ENCODE measurements at regions not wholly inside any gene's neighbourhood (a gene's known extent, or its start where the extent isn't known, plus 50 kb on each side); places are given as distances from the start of the nearest gene placed in this dataset.

DNA sequence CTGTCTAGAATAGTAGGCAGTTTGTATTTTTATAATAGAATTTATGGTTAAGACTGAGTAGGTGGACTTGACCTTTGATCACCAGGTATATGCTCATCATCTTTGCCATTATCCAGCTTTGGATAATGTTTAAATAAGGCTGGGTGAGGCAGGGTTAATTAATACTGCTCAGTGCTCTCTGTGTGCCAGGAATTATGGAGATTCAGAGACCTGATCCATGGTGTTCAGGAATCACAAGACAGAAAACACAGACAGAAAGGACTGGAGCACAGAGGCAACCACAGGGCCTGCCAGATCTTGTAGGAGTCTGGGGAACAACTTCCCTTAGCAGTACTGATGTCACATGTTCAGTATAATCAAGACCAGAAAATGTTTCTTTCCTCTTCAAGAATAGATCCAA is 186.3 kb upstream of the ADCY2 start:
- H3K4me3 ChIP-seq (replicated peaks; ENCODE audit: low read depth, low read length) = no peak overlapping the region
- DNase-seq (ENCODE audit: low read depth) = no peak
- no peak for TF ChIP-seq CTCF (IDR thresholded peaks at IDR 0.05; ENCODE audit: low read length, missing control alignments)

DNA sequence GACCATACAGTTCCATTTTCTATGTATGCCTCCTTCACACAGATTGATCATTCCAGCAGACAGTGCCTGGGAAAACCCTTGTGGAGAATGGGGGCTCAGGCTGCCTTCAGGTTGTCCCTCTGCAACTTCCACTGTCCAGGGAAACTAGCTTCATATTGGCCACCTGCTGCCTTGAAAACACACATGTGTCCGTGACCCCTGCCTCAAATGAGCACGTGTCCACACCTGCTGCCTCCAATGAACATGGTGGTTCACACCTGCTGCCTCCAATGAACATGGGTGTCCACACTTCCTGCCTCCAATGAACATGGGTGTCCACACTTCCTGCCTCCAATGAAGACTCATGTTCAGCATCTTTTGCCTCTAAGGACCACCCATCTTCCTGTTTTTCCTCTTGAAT is 185.4 kb upstream of the ADCY2 start:
- H3K4me3 ChIP-seq (replicated peaks; ENCODE audit: low read depth, low read length) = no peak overlapping the region
- TF ChIP-seq CTCF (IDR thresholded peaks at IDR 0.05; ENCODE audit: low read length, missing control alignments) = no peak
- no peak for DNase-seq (ENCODE audit: low read depth)

GRCh38 chr5:7213525-7213924 is 182.4 kb upstream of the ADCY2 start:
- no peak for TF ChIP-seq CTCF (IDR thresholded peaks at IDR 0.05; ENCODE audit: low read length, missing control alignments)
- no peak overlapping the region for H3K4me3 ChIP-seq (replicated peaks; ENCODE audit: low read depth, low read length)
- no peak for DNase-seq (ENCODE audit: low read depth)

GRCh38 chr5:7214906-7215416 is 181.0 kb upstream of the ADCY2 start:
- no peak for DNase-seq (ENCODE audit: low read depth)
- H3K4me3 ChIP-seq (replicated peaks; ENCODE audit: low read depth, low read length) = no peak overlapping the region
- TF ChIP-seq CTCF (IDR thresholded peaks at IDR 0.05; ENCODE audit: low read length, missing control alignments) = no peak

- no peak for DNase-seq (ENCODE audit: low read depth)
Measured at GRCh38 chr5:7218141-7218540, 177.8 kb upstream of the ADCY2 start.

GRCh38 chr5:7220156-7220555 is 175.8 kb upstream of the ADCY2 start:
- TF ChIP-seq CTCF (IDR thresholded peaks at IDR 0.05; ENCODE audit: low read length, missing control alignments) = no peak
- no peak overlapping the region for H3K4me3 ChIP-seq (replicated peaks; ENCODE audit: low read depth, low read length)
- DNase-seq (ENCODE audit: low read depth) = no peak

More at GRCh38 chr5:7218141-7218540, 177.8 kb upstream of the ADCY2 start:
- no peak overlapping the region for H3K4me3 ChIP-seq (replicated peaks; ENCODE audit: low read depth, low read length)
- no peak for TF ChIP-seq CTCF (IDR thresholded peaks at IDR 0.05; ENCODE audit: low read length, missing control alignments)

DNA sequence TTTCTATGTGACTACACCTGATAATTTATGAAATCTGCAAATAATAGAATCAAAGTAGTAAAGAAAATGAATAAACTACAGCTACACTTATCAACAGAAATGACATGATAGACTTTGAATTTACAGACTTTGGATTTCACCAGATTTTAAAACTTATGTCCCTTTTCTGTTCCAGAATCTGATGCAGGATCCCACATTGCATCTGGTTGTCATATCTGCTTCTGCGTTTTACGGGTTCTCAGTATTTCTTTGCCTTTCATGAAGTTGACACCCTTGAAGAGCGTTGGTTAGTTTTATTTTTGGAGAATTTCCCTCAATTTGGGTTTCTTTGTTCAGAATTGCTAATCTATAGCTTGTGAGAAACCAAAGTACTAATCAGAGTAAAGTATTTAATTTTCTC is 174.9 kb upstream of the ADCY2 start:
- TF ChIP-seq CTCF (IDR thresholded peaks at IDR 0.05; ENCODE audit: low read length, missing control alignments) = no peak
- H3K4me3 ChIP-seq (replicated peaks; ENCODE audit: low read depth, low read length) = no peak overlapping the region
- DNase-seq (ENCODE audit: low read depth) = no peak

Measured in fibroblast of pulmonary artery (primary cell).